M059J (cell line): ENCODE measurements at regions not wholly inside any gene's neighbourhood (a gene's known extent, or its start where the extent isn't known, plus 50 kb on each side); places are given as distances from the start of the nearest gene placed in this dataset.
"Not testable (repeated sequence)": the region's sequence is repeated elsewhere in the genome, so short reads cannot be mapped to it uniquely, and the experiment has no call there.

Experiments
- DNase-seq: peaks from one replicate; pipeline ENCODE4 v3.0.0-alpha.2; 2012; ENCODE audit warnings: low read depth

DNA sequence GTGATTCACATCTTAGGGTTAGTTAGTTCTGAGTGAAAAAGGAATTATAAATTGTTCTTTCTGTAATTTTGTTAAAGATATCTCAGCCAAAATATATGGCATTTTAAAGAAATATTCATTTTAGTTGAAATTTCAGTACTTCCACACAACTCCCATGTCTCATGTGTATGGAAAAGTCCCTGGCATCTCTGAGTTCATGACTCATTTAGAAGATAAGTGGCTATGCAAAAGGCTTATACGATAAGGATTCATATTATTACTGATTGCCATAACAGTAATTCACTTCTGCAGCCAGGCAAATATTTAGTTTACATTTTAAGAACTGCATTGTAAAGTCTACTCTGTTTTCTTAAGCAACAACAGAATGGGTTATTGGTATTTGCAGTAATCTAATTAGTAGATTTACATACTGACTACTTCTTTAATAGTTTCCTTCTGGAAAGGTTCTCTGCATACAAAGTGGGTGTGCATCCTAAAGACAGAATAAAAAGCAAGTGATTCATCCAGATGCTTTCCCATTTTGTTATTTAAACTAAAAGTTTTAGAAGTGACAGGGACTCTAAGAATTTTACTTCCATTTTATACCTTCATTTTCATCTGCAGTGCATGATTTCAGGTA is 682.4 kb upstream of the PABPC4L start:
- DNase-seq: no peak

DNA sequence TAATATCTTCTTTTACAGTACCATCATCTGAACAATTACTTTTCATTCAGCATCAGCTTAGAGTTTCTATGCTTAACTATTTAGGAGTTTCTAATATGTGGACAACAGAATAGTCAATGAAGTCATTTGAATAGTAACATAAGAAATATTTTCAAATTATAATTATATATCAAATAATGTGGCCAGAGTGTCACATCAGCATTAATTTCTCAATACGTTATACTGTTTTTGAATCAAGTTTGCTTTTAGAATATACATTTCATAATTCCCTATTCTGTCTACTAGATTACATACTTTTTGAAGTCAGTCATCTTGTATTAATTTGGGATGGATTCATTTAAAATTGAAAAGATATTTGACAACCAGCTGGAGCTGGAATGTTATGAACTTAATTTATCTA is 677.4 kb upstream of the PABPC4L start:
- no peak for DNase-seq

DNA sequence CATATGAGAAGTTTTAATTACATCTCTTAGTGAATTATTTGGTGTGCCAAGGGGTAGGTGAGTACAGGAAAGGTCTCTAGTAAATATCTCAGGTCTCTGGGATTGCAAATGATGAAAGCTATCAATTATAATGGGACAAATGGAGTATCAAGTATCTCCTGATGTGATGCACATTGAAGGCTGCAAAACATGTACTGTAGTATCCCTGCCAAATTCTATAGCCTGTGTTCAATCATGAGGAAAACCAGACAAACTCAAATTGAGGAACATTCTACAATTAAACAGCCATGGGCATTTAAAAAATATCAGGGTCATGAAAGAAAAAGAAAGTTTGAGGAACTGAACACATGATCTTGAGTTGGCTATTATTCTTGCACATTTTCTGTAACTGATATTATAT is 665.4 kb upstream of the PABPC4L start:
- no peak for DNase-seq

DNA sequence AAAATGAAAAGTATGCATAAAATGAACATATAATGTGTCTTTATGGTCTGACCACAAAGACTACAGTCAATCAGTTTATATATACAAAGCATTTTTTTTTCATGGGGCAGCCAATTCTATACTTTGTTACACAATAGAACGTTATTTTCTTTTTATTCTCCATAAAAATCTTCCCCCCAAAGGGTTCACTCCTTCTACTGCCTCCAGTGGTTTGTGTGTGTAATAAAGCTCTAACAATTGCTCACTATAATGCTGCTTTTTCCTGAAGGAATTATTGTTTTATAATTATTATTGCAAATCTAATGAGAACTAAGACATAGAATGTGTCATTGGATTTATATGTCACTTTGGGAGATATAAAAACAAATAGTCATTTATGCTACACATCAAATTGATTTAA is 664.1 kb upstream of the PABPC4L start:
- no peak for DNase-seq

DNA sequence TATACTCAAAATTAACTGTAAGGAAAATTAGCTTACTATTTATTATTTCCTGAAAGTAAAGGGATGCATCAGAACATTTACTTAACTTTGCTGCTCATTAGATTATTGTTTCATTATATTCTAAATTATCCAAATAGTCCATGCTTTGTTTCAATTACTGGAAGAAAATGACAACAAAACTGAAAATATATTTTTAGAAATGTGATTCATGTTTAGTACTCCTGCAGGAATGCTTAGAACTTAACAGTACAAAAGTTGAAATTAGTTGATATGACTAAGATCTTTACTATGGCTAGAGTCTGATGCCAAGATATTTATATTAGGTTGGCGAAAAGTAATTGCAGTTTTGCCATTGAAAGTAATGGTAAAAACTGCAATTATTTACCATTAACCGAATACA is 660.5 kb upstream of the PABPC4L start:
- peak; percentile 24 for DNase-seq

DNA sequence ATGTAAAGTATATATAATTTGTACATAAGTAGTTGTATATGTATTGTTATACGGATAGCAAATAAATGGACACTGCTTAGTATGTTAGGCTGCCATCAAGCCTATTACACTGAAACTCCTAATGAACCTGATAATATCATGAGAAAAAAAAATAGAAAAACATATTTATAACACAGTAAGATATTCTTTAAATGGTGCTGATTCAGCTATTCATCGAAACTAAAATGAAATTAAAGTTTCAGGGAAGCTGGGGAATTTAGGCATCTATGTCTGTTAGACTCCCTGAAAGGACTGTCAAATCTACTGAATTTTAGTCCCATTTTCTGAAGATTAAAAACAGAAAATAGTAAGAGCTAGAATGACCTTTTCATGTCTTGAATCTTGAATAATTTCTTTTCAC is 647.1 kb upstream of the PABPC4L start:
- no peak for DNase-seq

DNA sequence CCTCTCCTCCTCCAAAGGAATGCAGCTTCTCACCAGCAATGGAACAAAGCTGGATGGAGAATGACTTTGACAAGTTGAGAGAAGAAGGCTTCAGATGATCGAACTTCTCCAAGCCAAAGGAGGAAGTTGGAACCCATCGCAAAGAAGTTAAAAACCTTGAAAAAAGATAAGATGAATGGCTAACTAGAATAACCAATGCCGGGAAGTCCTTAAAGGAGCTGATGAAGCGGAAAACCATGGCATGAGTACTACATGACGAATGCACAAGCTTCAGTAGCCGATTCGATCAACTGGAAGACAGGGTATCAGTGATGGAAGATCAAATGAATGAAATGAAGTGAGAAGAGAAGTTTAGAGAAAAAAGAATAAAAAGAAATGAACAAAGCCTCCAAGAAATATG is 629.2 kb upstream of the PABPC4L start:
- not testable (repeated sequence) for DNase-seq

DNA sequence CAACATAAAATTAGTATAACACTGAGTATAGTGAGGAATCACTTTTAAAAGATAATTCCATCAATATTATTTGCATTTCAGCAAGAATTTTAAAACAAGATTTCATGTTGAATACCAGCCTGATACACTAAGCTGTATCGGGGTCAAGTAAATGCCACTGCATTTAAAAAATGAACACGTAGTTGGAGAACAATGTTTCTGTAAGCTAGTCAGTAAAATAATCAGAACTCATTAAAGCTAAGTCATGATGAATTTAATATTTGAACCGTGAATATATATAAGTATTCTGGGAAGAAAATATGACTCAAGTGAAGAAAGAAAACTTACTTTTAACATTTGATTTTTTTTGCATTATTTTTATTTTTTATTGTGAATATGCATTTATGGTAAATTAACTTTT is 611.0 kb upstream of the PABPC4L start:
- peak; percentile 1 for DNase-seq

DNA sequence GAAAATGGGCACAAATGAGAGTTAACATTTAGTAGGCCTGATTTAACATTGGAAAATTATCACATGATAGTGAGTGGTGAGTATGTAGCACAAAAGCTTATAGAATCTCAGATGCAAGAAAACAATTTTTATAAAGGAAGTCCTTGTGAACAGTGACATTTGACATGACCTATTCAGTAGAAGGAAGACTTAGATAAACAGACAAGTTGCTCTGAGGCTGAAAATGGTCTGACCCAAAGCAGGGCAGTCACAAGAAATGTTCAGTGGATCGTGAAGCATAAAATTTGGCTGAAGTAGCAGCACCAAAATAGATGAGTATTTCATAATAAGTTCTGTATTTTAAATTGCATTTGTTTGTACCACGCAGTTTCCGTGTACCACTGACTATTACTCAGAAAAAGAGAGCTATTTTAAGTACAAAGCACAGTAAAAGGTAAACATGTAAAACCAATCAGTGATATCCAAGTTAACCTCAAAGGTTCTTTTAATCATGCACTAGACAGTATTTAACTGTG is 605.7 kb upstream of the PABPC4L start:
- peak; percentile 25 for DNase-seq

DNA sequence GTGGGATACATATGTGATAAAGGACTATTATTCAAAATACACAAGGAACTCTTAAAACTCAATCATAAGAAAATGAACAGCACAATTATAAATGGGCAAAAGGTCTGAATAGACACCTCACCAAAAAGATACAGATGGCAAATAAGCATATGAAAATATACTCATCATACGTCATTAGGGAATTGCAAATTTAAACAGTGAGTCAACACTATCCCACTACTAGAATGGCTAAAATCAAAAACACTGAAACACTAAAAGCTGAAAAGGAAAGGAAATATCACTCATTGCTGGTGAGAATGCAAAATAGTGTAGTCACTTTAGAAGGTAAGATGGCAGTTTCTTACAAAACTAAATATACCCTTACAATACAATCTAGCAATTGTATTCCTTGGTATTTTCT is 597.0 kb upstream of the PABPC4L start:
- no peak for DNase-seq

DNA sequence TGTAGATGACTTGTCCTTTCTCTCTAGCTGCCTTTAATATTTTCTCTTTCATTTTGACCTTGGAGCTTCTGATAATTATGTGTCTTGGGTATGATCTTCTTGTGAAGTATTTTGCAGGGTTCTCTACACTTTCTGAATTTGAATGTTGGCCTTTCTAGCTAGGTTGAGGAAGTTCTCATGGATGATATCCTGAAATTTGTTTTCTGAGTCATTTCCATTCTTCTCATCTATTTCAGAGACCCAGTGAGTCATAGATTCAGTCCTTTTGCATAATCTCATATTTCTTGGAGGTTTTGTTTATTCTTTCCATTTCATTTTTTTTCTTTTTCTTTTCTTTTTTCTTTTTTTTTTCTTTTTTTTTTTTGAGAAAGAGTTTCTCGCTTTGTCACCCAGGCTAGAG is 585.7 kb upstream of the PABPC4L start:
- no peak for DNase-seq

DNA sequence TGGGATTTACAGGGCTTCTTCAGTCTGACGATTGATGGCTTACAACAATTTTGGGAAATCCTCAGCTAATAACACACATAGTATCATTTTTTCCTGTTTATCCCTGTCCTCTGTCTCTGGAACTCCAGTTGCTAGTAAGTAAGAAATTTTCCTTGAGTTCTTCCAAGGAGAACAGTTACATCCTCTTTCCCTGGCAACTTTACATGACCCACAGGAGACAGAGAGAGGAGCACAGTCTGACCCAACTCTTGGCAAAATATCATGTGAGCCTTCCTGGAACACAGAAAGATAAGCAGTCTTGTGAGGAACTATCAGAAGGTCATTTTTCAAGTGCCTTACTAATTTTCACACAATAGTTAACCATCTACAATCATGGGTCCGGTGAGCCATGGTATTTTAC is 578.7 kb upstream of the PABPC4L start:
- DNase-seq: no peak

DNA sequence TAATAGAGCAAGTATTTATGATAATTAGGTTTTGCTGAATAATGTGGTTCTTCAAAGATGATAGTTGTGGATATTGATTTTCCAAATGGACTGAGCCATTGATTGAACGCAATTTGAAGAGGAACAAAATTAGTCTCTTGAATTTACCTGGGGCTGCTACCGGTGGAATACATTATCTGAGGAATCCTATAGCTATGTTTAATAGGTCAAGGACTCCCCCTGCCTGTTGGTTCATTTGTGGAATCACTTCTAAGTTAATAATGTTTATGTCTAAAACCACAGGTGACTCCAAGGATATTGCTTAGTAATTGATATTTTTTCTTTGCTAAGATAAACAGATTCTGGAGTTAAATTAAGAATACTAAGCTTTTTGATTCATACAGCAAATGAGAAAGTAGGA is 576.0 kb upstream of the PABPC4L start:
- peak; percentile 12 for DNase-seq

DNA sequence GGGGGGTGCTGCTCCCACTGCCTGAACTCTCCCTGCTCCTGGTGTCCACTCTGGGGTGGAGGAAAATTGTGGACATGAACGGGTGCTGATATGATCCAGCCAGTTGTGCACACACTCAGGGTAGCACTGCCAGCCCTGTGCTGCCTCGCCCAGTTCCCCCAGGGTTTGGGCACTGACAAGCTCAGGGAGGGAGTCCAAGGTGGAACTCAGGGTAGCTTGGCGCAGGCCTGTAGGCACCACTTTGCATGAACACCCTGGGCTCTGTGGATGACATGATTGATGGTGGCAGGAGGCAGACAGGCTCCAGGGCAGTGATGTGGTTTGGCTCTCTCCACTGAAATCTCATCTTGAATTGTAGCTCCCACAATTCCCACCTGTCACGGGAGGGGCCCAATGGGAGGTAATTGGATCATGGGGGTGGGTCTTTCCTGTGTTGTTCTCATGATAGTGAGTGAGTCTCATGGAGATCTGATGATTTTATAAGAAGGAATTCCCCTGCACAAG is 572.0 kb upstream of the PABPC4L start:
- peak; percentile 55 for DNase-seq

DNA sequence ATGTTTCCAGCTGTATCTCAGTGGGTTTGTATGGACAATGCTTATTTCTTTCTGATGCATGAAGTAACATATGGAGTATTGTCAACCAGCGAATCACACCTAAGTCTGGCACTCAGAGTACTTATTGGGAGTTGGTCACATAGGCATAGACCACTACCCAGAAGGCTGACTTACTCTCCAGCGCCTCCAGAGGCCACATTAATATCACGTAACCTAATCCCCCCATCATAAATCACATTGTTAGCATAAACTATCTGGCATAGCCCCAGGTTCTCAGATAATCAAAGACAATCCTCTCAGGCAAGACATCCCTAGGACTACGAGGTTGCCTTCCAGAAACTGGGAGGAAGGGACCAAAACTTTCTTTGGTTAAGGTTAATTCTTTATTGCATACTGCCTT is 560.5 kb upstream of the PABPC4L start:
- no peak for DNase-seq

DNA sequence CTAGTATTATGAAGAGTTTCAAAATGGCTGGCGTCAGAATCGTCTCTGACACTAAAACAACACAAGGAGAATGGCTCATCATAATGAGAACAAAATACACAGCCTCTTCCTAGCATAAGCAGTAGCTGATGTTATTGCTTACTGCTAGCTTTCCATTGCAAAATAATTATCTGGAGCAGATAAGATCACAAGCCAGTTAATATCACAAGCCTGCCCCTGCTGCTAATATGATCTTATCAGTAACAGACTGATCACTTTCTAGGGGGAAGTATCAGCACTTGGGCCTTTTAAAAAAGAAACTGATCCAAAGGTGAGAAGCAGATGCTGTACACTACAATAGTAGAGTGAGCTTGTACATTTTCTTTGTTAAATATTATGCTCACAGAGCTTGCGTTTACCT is 554.8 kb upstream of the PABPC4L start:
- no peak for DNase-seq

DNA sequence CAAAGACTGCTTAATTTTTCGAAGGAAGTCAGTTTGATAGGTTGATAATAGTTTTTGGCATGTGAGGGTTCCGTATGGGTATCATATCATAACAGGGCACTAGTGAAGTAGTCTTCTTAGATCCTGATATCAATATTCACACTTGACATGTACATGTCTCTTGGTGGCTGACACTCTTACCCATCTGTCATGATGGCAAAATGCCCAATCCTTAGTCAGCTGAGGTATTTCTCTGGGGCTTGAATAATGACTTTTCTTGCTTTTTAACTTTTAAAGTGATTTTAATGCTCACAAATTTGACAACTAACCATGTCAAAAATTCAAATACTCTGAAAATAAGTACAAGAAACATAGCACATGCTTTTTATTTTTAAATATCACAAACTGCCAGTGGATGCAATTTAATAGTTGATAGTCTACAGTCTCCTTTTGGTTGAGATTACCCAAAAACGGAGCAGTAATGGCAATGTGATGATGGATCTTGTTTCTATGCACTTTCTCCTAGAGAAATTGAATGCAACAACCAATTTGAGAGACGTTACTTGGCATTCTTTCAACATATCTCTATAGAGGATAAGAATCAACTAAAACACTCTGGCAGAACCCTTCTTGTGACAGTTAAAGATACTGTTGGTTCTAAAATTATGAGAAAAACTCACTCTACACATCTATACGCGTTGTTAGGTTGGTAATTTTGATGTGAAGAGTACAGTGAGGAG is 552.9 kb upstream of the PABPC4L start:
- peak; percentile 6 for DNase-seq

DNA sequence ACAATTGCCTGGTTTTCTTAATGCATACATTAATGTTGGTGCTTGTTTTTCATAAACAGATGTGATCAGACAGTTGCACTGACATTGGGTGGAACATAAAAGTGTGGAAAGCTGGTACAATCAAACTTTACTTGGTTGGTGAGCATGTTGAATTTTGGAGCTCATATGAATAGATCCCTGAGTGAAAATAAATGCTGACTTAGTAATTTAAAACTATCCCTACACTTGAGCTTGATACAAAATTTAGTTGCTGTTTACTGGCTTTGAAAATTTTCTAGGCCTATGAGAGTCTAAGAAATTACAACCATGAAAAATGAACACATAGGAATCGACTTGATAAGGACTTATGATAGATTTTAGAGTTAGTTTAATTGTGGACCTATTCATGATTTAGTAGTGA is 551.8 kb upstream of the PABPC4L start:
- no peak for DNase-seq

DNA sequence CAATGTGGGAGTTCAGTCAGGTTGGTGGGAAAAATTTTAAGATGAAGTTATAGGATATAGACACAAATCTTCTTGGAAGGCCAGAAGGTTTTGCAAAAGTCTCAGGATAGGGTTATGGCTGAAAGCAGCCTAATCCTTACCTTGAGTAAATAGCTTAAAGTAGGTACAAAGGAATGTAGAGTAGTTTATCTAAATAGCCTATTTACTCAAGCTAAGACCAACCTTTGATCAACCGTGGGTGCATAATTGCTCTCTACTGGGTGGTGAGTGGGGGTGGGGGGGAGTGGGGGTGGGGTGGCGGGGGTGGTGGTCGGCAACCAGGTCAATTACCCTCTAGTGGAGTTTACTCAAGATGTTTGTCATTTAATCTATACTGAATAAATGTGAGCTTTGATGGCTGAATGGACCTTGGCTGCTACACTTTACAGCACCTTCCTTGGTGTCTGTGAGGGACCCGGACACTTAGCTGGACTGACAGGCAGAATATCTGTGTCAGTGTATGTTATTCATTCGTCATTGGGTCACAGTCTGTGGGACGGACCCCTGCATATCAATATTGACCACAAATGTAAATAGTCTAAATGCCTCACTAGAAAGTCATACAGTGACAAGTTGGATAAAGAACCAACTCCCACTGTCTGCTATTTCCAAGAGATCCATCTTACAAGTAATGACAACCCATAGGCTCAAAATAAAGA is 545.7 kb upstream of the PABPC4L start:
- DNase-seq: peak; percentile 42

DNA sequence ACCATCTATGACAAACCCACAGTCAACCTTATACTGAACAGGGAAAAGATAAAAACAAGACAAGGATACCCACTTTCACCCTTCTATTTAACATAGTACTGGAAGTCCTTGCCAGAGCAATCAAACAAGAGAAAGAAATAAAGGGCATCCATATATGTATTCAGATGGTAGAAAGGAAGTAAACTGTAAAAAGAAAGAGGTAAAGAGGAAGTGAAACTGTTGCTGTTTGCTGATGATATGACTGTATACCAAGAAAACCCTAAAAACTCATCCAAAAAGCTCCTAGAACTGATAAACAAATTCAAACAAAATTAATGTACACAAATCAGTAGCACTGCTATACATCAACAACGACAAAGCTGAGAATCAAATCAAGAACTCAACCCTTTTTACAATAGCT is 538.7 kb upstream of the PABPC4L start:
- no peak for DNase-seq

DNA sequence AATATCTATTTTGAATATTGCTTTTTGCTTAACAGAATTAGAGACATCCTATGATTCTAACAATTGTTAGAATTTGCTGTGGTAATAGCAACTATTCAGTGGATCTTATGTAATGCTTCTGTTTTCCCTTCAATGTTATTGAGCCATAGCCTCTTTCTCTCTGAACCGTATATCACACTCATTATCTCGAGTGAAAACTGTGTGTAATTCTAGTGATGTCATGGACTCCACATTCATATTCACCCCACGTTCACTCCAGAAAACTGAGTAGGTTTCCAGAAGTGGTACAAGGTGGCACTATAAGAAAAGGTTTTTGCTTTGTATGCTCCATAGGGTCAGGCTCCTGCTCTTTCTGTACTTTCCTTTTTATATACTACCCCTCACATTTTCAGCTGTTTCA is 534.3 kb upstream of the PABPC4L start:
- no peak for DNase-seq

DNA sequence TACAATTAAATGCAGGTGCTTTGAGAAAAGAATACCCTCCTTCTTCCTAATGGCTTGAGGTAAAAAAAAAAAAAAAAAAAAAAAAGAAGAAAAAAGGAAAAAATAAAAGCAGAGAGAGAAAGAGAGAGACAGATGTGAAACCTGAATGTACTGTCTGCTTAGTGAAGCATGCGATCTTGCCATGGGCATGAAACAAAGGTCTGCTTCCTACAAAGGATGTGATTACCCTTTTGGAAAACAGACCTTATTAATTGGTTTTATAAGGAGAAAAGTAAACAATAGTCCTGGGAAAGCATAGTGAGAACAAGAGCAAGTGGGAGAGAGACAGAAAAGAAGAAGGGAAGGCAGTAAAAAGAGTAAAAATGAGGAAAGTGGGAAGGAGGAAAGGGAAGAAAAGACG is 526.1 kb upstream of the PABPC4L start:
- no peak for DNase-seq

DNA sequence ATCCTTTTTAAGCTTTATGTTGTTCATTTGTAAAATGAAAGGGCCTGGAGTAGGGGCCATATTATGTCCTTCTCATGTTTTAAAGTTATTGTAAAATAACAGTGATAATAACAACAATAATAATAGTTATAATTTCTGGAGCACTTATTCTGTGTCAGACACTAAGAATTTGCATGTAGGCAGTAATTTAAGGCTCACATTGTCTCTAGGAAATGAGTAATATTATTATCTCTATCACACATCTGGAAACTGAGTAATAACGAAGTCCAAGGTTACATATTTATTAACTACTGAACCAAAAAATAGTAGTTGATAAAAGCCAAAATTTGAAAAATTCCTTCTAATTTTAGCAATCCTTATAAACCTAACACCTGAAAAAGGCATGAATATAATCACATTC is 520.7 kb upstream of the PABPC4L start:
- no peak for DNase-seq
